RWPE2 (cell line): ENCODE measurements at regions not wholly inside any gene's neighbourhood (a gene's known extent, or its start where the extent isn't known, plus 50 kb on each side); places are given as distances from the start of the nearest gene placed in this dataset.

Source experiments
- ATAC-seq: fragments of 200-7000 bp; cut with Tn5 transposase; 3 replicates; pipeline ENCODE4 v1.9.1; 2021; ENCODE audit warnings: low read depth
- DNase-seq: peaks from one replicate; pipeline ENCODE4 v3.0.0-alpha.2; 2020; ENCODE audit warnings: low spot score
- H3K27ac ChIP-seq: fragments of 450-650 bp; 2 replicates; pipeline ENCODE4 v1.5.1; 2017; ENCODE audit warnings: mild to moderate bottlenecking; ENCODE audit not compliant: poor library complexity, severe bottlenecking
- H3K27me3 ChIP-seq: fragments of 250-450 bp; sonication (Bioruptor Pico); 2 replicates; pipeline ENCODE4 v1.5.1; 2021; ENCODE audit warnings: mild to moderate bottlenecking, moderate library complexity; ENCODE audit not compliant: insufficient read depth, poor library complexity, severe bottlenecking
- H3K36me3 ChIP-seq: fragments of 250-450 bp; sonication (Bioruptor Pico); 2 replicates; pipeline ENCODE4 v1.5.1; 2020; ENCODE audit warnings: low read depth, mild to moderate bottlenecking, moderate library complexity
- H3K4me1 ChIP-seq: fragments of 250-450 bp; sonication (Bioruptor Pico); 2 replicates; pipeline ENCODE4 v1.5.1; 2021; ENCODE audit warnings: mild to moderate bottlenecking, moderate library complexity; ENCODE audit not compliant: insufficient read depth, poor library complexity, severe bottlenecking
- H3K4me3 ChIP-seq: fragments of 250-450 bp; sonication (Bioruptor Pico); 2 replicates; pipeline ENCODE4 v1.5.1; 2021; ENCODE audit warnings: mild to moderate bottlenecking, moderate library complexity; ENCODE audit not compliant: severe bottlenecking
- H3K9me3 ChIP-seq: fragments of 250-450 bp; sonication (Bioruptor Pico); 2 replicates; pipeline ENCODE4 v1.5.1; 2021; ENCODE audit warnings: mild to moderate bottlenecking, moderate library complexity; ENCODE audit not compliant: severe bottlenecking
- CTCF ChIP-seq: fragments of 450-650 bp; IDR thresholded peaks from one replicate; pipeline ENCODE4 v1.5.1; 2017; ENCODE audit warnings: mild to moderate bottlenecking, moderate library complexity; ENCODE audit not compliant: poor library complexity, severe bottlenecking

DNA sequence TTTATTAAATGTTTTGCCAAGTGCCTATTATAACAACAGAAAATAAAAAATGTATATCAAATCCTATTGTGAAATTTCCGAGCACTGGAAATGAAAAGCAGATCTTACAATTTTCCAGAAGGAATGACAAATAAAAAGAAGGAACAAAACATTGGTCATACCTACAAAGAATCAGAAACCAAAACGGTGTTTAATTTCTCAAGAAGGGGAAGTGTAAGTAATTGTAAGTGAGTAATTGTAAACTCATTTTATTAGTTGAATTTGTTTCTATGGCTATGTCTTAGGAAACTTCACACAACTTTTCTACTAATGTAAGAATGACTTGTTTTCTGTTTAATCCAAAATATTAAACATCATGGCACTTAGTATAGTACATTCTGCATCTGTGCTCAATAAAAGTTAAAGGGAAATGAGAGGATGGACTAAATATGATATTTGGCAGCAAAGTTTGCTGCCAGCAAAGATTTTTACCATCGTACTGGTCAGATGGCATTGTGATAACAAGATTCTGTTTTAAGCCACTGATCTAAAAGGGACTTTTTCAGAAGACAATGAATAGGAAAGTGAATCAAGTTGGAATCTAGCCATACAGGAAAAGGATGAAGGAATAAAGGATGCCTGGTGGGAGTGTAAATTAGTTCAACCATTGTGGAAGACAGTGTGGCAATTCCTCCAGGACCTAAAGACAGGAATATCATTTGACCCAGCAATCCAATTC, 232.4 kb downstream of the NFKBIZ start:
- DNase-seq, result no peak
- no peaks in the 10 kb centered on the region for H3K4me1 ChIP-seq
- no peak for TF ChIP-seq CTCF
- no peak overlapping the region for H3K4me3 ChIP-seq
- H3K36me3 ChIP-seq, result no peaks in the 10 kb centered on the region
- H3K27me3 ChIP-seq, result no peaks in the 10 kb centered on the region
- no peak for ATAC-seq
- no peak overlapping the region for H3K27ac ChIP-seq
- H3K9me3 ChIP-seq, result no peaks in the 10 kb centered on the region

DNA sequence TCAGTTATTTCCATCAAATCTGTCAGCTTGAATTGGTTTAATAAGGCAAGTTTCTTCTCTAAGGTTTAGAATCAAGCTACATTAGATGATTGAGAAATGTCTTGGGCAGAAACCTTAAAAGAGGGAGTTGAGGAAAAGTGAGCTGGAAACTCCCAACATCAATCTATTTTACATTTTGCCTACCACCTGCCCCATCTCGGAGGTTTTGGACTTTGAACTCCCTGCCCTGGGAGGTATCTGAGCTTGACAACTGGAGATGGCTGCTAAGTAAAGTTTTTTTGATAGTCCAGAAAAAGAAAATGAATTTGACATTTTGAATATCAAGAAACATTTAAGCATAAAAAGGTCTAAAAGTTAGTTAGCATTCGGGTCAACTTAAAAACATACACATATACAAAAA, 234.2 kb downstream of the NFKBIZ start:
- Histone ChIP-seq H3K36me3 (no peaks in the 10 kb centered on the region), H3K9me3 (no peaks in the 10 kb centered on the region), H3K27me3 (no peaks in the 10 kb centered on the region), H3K27ac (no peak overlapping the region), H3K4me3 (no peak overlapping the region), H3K4me1 (no peaks in the 10 kb centered on the region)
- ATAC-seq, result no peak
- TF ChIP-seq CTCF, result no peak
- no peak for DNase-seq

- H3K9me3 ChIP-seq, result no peaks in the 10 kb centered on the region
- H3K4me3 ChIP-seq, result no peak overlapping the region
- H3K27ac ChIP-seq, result no peak overlapping the region
- H3K4me1 ChIP-seq, result no peaks in the 10 kb centered on the region
- DNase-seq (no peak), ATAC-seq (no peak)
- H3K27me3 ChIP-seq, result no peaks in the 10 kb centered on the region
- H3K36me3 ChIP-seq, result no peaks in the 10 kb centered on the region
- no peak for TF ChIP-seq CTCF
These were observed 234.7 kb downstream of the NFKBIZ start for GRCh38 chr3:102084006-102084405.

GRCh38 chr3:102084704-102085103, 235.4 kb downstream of the NFKBIZ start:
- no peak for TF ChIP-seq CTCF
- no peak for DNase-seq
- H3K27me3 ChIP-seq, result no peaks in the 10 kb centered on the region
- no peak for ATAC-seq
- H3K36me3 ChIP-seq, result no peaks in the 10 kb centered on the region
- no peak overlapping the region for H3K4me3 ChIP-seq
- no peak overlapping the region for H3K27ac ChIP-seq
- H3K4me1 ChIP-seq, result no peaks in the 10 kb centered on the region
- no peaks in the 10 kb centered on the region for H3K9me3 ChIP-seq

DNA sequence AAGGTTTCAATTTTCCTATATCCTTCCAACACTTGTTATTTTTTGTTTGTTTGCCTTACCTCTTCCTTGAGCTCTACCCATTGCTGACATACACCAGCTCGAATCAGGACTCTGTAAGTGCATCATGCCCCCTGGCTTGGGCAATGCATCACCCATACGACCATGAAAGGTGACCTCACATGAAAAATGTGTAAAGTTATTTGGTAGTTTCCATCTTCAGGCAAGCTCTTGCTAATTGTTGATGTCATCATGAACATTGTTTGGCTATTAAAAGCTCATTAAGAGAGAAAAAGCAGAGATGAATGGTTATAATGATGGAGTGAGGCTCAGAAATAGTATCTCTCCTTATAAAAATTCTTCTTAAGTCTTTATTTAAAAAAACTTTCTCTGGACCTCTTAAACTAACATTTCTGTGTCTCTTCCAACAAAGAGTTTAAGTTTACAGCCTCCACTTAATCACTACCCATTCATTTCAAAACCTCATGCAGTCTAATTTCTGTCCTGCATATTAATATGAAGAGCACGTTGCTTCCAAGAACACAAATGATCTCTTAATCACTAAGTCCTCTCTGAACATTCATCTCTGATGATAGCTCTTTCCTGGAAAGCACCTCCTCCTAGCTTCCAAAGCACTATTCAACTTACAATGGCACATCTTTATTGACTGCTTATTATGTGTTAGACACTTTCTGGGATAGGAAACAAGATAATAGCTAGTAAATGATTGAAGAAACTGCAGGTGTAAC, 236.3 kb downstream of the NFKBIZ start:
- Histone ChIP-seq H3K4me3 (no peak overlapping the region), H3K36me3 (no peaks in the 10 kb centered on the region), H3K27ac (no peak overlapping the region), H3K27me3 (no peaks in the 10 kb centered on the region), H3K4me1 (no peaks in the 10 kb centered on the region), H3K9me3 (no peaks in the 10 kb centered on the region)
- no peak for ATAC-seq
- no peak for TF ChIP-seq CTCF
- DNase-seq, result no peak
